Glomerular visceral epithelial cell (primary cell): ENCODE measurements at regions not wholly inside any gene's neighbourhood (a gene's known extent, or its start where the extent isn't known, plus 50 kb on each side); places are given as distances from the start of the nearest gene placed in this dataset.
"Not testable (repeated sequence)": the region's sequence is repeated elsewhere in the genome, so short reads cannot be mapped to it uniquely, and the experiment has no call there.

Experiments used
- DNase-seq: peaks from one replicate; pipeline ENCODE4 v3.0.0-alpha.2; 2016; ENCODE audit errors: extremely low spot score

DNA sequence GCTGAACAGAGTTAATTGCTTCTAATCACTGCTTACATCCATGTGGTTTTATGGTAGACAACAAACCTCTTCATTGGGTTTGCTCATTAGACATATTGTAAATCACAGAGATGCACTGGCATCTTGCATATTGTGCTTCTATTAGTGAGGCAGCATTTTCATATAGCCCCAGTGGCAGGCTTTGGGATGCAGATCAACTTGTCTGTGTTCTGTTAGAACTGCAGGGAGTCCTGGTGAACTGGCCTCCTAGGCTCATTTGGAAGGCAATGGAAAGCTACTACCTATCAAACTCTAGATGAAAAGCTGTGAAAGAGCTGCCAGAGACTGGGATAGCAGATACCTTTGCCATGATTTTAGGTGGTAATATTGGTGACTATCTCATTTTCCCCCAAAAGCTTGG is 108.8 kb downstream of the NAA11 start:
- DNase-seq: no peak

DNA sequence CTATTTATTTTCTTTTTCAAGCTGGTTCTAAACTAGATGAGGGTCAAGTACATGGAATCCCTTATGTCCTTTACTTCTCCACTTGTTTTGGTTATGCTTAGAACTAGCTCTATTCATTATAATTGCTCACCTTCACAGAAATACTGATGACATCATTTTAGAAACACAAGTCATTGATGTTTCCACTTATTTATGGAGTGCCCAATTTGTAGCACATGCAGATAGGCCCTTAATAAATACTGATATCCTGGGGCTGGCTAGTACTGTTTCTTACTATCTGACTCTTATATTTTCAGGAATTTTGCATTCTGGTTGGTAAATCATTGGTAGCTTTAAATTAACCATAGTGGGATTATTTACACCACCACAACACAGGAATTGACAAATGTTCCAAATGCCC is 112.2 kb downstream of the NAA11 start:
- DNase-seq: no peak

DNA sequence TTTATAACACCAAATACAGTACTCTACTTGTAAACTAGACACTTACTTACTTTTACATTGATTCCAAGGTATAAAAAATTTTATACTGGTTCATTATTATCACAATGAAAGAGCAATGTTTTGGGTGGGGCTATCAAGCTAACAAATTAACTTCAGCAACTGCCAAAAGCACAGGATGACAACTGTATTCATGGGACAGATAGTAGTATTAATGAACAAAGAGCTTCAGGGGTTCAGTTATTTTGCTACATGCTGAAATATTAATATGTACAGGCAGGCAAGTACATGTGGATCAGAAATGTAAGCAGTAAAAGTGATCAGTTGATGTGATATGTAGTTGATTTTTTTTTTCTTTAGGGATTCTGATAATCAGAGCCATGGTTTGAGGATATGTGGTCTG is 112.9 kb downstream of the NAA11 start:
- DNase-seq: no peak

DNA sequence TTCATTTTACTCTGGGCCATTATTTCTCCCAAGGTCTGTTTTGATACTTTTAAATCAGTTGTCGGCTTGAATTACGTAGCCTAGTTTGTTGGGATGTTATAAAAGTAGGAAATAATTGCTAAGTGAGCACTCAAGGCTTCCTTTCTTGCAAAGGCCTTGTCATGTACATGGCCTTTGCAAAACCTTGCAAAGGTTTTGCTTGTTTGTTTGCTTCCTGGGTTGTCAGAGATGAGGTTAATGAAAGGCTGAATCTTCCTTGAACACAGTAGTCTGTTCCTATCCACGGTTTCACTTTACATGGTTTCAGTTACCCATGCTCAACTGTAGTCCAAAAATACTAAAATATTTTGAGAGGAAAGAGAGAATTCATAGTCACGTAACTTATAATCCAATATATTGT is 113.5 kb downstream of the NAA11 start:
- no peak for DNase-seq

DNA sequence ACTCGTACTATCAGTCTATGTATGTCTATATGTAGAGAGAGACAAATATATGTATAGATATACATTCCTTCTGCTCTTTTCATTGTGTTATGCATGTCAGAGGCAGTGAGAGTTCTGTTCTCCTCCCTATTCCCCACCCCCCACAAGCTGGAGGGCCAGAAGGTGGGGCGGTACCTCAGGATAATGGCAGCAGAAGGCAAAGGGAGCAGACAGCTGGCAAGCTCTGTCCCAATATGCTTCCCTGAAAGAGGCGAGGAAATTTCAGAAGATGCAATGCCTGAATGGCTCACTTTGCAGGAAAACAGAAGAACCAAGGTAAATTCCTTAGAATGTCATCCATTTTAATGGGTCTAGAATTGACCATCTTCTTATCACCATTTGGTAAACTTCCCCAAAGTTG is 114.4 kb downstream of the NAA11 start:
- DNase-seq: no peak

DNA sequence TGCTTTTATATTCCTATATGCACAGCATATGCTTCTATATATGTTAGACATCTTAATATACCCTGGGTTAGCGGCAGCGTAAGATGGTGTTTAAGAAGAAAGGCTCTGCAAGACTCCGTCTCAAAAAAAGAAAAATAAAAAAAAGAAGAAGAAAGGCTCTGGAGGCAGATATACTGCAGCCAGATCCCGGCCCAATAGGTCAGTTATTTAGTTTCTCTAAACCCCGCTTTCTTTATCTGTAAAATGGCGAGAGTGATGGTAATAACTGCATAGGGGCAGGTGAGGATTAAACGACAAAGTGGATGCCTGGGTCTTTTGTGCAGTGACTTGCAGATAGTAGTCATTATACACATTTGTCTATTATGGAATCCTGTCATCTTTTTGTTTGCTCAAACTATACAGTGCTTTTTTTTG is 115.2 kb downstream of the NAA11 start:
- DNase-seq: no peak

DNA sequence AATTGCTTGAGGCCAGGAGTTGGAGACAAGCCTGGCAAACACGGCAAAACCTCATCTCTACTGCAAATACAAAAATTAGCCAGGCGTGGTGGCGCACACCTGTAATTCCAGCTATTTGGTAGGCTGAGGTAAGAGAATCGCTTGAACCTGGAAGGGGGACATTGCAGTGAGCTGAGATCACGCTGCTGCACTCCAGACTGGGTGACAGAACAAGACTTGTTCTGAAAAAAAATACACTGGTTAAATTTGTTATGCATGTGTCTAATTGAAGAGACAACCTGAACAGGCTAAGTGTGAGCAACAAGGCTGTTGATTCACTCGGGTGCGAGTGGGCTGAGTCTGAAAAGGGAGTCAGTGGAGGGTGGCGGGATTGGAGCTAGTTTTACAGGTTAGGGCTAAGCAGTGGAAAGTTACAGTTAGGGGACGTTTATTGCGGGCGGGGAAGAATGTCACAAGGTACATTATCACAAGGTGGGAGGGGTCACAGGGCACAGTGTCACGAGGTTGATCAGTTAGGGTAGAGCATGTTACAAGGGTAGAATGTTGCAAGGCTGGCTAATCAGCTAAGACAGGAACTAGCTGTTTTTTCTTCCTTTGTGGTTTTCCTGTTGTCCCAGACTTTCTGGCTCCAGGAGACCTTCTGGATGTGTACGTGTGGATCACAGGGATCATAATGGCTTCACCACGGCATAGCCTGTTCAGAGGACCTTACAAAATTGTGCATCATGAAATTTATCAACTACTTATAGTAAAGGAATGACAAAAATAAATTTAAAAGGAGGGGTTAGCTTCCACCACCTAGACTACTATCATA is 115.8 kb downstream of the NAA11 start:
- peak; percentile 18 for DNase-seq

DNA sequence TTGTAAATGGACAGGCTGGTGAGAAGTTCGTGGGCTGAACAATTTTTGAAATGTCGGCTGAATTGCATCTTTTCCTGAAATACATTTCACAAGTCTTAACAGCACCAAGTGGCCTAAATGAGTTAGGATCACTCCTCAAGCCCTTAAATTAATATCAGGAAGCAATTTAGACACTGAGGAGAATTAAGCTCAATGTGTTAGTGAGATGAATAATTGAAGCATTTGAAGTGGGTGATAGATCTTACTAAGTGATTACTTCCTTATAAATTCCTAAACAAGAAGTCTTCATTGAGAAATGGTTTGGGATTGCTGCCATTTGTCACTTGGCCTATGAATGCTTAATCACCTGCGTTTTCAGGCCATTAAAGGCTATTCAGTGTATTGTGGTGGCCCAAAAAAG is 116.8 kb downstream of the NAA11 start:
- DNase-seq: no peak

DNA sequence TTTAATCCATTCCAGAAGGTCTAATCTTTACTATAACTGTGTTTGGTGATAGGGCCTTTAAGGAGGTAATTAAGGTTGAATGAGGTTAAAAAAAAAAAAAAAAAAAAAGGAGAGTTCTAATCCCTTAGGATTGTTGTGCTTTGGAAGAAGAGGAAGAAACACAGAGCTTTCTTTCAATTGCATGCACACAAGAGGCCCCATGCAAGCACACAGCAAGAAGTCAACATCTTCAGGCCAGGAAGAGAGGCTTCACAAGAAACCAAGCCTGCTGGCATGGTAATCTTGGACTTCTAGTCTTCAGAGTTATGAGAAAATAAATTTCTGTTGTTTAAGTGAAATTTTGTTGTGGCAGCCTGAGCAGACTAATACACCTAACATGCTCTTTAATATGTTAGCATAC is 118.6 kb downstream of the NAA11 start:
- DNase-seq: no peak

DNA sequence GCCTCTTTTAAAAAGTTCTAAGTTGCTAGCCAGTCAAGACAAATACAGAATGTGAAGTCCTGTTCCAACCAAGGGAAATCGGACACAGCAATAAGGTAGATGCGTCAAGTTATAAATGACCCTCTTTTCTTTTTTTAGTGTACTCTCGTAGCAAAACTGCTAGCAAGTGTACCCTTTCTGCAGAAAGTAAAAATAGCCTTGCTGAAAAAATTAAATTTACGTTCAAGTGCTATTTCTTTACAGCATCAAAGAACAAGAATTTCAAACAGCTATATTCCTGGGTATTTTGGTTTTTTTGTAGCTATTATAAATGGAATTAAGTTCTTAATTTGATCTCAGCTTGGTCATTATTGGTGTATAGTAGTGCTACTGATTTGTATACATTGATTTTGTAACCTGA is 119.2 kb downstream of the NAA11 start:
- DNase-seq: no peak

DNA sequence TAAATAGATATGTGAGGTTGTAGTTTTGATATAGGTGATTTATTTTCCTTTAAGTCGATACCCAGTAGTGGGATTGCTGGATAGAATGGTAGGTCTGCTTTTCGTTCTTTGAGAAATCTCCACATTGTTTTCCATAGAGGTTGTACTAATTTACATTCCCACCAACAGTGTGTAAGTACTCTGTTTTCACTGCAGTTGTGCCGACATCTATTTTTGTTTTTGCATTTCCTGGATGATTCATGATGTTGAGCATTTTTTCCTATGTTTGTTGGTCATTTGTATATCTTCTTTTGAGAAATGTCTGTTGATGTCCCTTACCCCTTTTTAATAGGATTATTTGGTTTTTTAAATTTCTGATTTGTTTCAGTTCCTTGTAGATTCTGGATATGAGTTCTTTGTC is 120.7 kb downstream of the NAA11 start:
- DNase-seq: no peak

DNA sequence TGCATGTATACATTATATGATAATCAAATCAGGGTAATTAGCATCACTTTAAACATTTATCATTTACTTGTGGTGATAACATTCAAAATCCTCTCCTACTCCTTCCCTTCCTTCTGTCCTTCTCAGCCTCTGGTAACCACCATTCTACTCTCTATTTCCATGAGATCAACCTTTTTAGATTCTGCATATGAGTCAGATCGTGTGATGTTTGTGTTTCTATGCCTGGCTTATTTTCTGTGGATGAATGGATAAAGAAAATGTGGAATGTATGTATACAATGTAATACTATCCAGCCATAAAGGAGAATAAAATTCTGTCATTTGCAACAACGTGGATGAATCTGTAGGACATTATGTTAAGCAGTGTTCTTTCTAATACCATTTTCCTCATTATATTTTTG is 123.9 kb downstream of the NAA11 start:
- DNase-seq: peak; percentile 41

DNA sequence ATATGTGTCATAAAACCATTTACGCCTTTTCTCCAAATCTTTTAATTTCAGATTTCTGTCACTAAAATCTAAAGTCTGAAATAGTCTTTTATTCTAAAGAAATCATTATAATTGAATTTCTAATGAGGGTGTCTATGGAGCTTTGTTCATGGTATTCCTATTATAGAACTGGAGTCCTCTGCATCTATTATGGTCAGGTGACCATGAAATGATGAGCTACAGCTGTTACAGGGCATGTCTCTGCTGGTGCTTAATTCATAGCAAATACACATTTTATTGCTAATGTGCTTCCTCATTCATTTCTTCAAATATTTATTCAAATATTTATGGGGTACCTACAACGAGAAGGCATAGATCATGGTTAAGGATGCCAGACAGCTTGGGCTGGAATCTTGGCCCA is 126.1 kb downstream of the NAA11 start:
- no peak for DNase-seq

DNA sequence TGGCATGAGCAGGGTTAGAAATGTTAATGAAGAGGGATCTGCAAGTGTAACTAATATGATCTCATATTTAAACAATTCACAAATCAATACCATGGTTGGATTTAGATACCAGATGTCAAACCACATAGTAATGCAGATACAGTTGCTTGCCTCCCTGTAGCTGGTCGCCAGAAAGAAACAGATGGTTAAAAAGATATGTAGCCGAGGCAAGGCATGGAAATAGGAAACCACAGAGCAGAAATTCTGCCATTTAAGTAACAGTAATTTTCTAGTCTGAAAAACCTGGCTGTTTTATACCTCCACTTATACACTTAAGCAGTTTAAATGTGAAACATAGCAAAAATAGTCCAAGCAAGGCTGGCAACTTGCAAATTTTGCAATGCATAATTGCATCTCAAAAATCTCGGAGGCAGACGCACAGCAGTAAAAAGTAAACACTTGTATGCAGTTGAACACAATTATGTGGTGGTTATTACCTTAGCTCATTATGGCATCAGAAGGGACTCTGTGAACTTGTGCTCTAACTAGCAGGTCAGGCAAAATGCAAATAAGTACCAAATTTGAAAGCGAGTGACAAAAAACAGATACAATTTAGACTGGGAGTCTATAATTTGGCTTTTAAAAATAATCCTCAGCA is 126.8 kb downstream of the NAA11 start:
- peak; percentile 29 for DNase-seq

DNA sequence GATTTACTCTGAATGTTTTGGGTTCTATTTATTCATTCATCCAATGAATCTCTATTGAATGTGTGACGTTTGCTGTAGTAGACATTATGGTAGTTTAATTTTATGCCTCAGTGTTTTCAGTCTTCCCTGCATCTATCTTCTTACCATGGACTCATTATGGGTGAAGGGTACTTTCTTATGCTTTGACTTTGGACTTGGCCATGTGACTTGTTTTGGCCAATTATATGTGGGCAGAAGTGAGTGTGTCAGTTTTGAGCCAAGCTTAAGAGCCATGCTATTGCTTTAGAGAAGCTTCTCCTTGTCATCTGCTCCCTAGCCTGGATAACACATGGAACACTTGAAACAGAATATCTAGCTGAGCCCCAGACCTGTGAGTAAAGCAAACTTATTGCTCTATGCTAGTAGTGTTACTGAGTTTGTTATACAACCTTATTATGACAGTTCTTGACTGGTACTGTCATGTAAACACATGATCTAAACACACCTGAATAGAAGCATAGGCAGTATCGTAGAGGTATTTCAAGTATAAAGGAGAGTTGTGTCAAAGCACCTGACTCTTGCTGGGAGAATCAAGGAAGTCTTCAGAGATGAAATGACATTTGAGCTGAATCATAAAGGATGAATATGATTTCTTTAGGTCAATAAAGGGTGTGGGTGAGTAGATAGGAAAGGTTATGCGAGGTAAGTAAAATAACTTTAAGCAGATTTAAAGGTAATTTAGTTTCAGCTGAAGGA is 128.4 kb downstream of the NAA11 start:
- no peak for DNase-seq

DNA sequence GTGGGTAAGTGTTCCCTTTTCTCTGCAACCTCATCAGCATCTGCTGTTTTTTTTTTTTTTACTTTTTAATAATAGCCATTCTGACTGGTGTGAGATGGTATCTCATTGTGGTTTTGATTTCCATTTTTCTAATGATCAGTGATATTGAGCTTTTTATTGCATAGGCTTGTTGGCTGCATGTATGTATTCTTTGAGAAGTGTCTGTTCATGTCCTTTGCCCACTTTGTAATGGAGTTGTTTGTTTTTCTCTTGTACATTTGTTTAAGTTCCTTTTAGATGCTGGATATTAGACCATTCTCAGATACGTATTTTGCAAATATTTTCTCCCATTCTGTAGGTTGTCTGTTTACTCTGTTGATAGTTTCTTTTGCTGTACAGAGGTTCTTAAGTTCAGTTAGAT is 134.6 kb downstream of the NAA11 start:
- not testable (repeated sequence) for DNase-seq

DNA sequence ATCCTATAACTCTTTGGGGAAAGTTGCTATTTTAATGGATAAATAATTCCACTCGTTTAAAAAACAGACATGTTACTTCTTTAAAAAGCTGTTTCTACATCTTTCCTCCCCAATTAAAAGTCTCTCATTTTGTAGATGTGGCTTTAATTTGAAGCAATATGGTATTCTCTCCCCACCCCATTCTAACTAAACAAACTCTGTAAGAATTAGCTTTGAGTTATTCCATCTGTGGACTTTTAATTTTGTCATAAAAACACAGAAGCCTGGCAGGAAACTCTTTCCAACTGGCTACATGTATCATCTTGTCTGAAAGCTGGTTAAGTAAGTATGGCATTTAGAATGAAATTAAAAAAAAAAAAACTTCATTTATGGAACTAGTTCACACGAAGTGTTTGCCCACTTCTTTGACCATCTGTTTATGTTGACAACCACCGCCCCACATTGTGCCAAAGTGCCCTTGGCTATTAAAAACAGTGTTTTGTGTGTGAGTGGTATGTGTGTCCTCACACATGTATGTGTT is 140.3 kb downstream of the NAA11 start:
- DNase-seq: no peak

DNA sequence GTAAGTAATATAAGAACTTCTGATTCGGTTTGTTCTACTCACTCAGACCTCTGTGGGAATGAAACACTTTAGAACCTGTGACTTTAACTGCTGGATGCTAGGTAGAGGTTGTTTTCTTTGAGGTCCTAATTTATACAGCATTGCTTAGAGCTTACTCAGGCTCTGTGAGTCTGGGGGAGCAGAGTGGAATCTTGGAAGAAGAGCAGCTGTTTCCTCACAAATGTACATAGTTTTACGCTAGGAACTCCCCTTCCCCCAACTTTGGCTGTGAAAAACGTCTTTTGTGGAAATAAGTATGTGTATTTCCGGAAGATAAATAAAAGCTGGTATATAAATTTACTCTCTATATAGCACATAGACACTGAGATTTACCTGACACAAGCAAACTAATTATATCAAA is 141.4 kb downstream of the NAA11 start:
- no peak for DNase-seq

DNA sequence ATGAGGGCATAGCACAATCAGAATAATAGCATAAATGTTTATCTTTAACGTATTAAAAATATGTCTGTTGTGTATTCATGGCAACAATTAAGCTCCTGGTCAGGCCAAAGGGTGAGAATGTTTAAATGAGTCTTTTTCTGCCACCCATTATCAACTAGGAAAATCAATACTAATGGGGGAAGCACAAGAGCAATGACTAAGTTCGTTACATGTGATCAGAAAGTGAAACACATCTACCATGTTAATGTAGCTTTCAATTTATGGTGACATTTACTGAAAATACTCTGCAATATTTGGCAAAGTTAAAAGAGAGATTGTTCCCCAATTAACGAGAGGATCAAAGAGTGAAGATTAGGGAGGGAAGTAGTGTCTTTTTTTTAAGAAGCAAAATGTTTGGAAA is 143.7 kb downstream of the NAA11 start:
- DNase-seq: no peak

DNA sequence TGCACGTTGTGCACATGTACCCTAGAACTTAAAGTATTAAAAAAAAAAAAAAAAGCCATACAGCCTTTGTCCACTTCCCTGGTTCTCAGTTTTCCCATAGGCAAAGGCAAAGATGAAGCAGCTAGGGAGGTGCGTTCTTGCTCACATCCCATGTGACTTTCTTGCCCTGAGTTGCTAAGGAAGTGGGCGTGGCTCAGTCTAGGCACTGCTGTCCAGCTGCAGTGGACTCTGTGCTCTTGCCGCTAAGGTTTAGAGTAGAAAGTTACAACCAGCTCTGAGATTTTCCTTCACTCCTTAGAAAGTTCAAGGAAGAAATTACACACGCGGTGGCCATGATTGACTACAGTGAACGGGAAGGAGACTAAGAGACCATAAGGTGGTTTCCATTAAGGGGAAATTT is 144.7 kb downstream of the NAA11 start:
- no peak for DNase-seq

DNA sequence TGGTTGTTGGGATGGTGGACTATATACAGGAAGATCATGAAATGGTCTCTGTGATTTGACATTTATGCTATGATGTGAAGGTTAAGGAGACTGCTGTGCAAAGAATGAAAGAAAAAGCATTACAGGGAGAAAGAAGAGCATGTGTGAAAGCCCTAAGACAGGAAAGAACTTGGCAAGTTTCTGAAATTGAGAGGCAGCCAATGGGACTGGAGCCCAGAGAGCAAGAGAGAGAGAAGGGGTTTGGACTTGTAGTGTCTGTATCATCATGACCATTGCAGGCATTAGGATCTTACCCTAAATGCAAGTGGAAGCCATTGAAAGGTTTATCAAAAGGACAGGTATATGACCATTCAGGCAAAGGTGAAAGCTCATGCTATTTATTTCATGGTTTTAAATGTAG is 147.1 kb downstream of the NAA11 start:
- no peak for DNase-seq

DNA sequence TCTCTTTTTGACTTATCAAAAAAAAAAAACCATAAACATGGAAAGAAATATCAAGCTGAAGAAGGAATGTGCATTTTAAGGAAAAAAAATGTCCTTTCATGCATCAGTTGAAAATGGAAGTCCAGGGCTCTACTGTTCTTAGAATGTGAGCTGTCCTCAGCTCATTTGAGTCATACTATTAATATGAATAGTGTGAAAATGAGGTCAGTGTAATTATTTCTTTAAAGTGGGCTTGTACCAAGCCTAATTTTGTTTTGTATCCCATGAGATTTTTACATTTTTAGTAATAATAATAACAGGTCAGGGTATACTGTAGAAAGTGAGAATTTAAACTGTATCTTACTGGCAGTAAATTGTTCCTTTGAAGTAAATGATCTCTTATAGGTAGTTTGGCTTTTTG is 148.5 kb downstream of the NAA11 start:
- DNase-seq: no peak

DNA sequence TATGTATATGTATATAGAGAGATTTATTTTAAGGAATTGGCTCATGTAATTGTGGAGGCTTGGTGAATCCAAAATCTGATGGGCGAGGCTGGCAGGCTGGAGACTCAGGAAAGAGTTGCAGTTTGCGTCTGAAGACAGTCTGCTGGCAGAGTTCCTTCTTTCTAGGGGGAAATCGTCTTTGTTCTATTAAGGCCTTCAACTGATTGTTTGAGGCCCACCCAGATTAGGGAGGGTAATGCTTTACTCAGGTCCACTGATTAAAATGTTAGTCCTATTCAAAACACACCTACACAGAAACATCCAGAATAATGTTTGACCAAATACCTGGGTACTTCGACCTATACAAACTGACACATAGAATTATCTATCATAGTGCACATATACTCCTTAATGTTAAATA is 149.5 kb downstream of the NAA11 start:
- DNase-seq: no peak
